NCI-H1417 treated with DMSO at 0.1 percent for 48 hours (cell line): ENCODE measurements at regions not wholly inside any gene's neighbourhood (a gene's known extent, or its start where the extent isn't known, plus 50 kb on each side); places are given as distances from the start of the nearest gene placed in this dataset.

Experiments used
- DNase-seq: peaks from one replicate; lab custom pipeline; 2025; lab: John Stamatoyannopoulos, UW

DNA sequence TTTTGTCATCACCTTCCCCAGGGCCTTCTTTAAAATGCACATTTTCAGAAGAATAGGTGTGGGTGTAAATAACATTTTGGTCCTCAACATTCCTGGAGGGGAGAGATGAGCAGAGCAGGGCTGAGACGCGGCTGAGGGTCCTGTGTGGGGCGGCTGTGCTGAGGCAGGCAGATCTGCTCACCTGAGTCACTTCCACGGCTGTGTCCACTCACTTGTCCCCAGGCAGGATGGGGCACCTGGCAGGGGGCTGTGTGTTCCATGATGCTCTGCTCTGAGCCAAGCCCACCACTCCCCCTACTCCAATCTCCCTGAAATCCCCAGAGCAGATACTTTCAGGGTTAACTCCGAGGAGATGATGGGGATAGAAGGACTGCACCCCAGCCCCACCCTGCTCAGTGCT lies 93.8 kb downstream of the GLRX3 start:
- no peak for DNase-seq

DNA sequence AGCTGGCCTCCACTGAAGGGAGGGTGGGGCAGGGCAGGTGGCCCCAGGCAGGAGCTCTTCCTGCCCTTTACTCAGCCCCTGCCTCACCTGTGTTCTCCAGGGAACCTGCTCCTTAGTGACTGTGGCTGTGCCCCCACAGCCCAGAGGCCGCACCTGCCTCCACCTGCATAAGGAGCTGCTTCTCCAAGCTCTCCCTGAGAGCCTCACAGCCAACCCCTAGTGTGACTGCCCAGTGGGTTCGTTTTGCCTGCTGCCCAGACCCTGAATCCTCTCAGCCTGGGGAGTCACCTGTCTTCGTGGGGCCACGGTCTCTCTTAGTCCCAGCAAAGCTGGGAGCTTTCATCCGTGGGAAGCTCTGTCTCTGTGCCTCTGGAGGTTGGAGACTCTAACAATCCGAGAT lies 94.4 kb downstream of the GLRX3 start:
- DNase-seq: no peak

DNA sequence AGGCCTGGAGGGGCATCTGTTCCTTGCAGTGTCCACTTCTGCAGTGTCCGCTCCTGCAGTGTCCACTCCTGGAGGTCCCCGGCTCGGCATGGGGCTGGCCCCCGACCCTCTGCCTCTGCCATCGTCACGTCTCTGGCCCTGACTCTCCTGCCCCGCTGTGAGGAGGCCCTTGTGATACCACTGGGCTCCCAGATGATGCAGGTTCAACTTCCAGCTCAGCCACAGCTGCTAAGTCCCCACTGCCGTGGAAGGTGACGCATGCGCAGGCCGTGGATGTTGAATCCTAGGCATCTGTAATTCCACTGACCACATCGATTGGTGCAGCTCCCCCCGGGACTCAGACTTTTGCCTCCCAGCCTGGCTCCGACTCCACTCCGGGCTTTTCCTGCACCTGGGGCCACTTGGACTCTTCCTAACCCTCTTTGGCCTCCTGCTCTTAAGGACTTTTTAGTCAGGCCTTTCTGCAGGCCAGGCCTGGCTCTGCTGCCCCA lies 95.1 kb downstream of the GLRX3 start:
- DNase-seq: no peak

DNA sequence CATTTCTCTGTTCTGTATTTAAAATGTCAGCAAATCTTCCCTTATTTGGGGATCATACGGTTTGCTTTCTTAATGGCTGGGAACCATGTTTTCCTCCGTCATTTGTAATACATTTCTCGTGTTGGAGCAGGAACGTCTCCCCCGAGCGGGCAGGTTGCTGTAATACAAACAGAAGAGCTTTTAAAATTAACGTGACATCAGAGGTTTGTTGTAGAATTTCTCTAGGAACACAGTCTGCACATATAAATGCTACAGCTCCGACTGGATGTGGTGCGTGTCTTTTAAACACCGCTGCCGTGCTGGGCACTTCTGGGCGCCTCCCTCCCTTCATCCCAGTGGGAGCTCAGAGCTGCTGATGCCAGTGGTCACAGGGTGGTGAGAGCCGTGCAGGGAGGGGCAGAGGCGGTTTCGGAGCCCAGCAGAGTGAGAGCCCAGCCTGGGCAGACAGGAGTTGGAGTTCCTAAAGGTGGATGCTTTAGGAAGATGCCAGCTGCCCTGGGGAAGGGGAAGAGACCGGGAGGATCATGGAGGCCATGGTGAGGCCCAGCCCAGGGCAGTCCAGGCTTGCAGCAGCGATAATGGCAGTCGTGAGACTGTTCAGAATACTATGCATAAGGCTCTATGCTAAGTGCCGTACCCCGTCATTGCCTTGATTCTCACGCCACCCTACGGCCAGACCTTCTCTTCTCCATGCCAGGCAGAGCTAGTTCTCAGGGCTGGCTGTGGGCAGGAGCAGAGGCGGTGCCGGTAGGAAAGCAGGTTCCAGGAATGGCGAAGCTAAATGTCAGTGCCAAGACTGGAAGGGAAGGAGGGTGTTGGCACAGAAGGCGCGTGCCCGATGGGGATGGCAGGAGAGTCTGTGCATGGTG lies 96.2 kb downstream of the GLRX3 start:
- DNase-seq: no peak

- no peak for DNase-seq
Observed at GRCh38 chr10:130233035-130233360, 96.8 kb downstream of the GLRX3 start.

GRCh38 chr10:130233426-130233825 lies 97.2 kb downstream of the GLRX3 start:
- no peak for DNase-seq

- DNase-seq: no peak
Observed at GRCh38 chr10:130234171-130234965, 98.2 kb downstream of the GLRX3 start.

DNA sequence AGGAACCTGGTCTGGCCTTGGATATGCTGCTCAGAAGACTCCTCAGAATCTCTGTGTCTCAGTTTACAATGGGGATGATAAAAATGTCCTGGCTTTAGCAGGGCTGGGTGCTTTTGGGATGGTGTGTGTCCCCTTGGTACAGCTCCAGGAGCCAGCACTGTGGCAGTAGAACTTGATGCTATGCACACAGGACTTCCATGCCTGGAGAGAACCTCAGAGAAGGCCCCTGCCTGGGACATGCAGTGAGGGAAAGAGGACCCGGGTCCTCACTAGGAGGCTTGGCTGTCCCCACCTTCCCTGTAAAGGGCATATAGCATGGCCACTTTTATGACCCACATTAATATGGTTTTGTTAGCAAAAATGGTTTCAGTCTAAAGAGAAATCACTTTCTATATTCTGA lies 100.5 kb downstream of the GLRX3 start:
- DNase-seq: no peak

- no peak for DNase-seq
Observed at GRCh38 chr10:130240409-130240808, 104.2 kb downstream of the GLRX3 start.

DNA sequence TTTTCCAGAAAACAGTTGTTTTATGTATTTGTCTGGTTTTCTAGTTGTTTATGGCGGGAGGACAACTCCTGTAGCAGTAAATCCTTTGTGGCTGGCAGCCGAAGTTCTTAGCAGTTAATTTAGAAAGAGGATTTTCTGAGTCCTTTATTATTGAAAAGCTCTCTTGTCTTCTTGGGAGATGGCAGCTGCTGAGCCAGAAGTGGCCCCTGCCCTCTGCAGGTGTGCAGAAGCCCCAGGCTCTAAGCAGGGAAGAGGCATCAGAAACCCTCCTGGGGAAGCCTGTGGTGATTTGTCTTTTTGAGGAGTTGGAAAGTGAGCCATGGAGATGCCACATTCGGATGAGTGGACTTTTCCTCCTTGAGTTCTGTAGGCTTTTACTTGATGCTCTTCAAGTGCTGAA lies 106.3 kb downstream of the GLRX3 start:
- no peak for DNase-seq

- no peak for DNase-seq
Observed at GRCh38 chr10:130243015-130243414, 106.8 kb downstream of the GLRX3 start.

- DNase-seq: no peak
Observed at GRCh38 chr10:130244031-130244927, 108.1 kb downstream of the GLRX3 start.

- DNase-seq: no peak
Observed at GRCh38 chr10:130244928-130245495, 108.8 kb downstream of the GLRX3 start.

GRCh38 chr10:130246113-130246512 lies 109.9 kb downstream of the GLRX3 start:
- no peak for DNase-seq

DNA sequence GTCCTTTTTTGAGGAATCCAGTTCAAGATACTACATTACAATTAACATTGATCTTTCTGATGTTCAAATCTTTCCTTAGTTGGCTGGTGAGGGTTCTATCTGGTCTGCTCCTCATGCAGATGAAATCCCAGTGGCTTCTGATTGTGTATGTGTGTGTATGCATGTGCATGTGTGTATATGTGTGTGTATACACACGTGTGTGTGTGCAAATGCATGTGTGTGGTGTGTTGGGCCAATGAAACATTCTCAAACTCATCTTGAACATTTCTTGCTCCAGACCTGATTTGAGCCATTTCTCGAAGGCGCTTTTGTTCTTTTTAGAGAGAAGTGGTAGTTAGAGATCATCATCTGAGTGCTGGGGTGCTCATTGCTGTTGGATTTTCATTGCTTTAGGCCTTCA lies 113.9 kb downstream of the GLRX3 start:
- DNase-seq: no peak

DNA sequence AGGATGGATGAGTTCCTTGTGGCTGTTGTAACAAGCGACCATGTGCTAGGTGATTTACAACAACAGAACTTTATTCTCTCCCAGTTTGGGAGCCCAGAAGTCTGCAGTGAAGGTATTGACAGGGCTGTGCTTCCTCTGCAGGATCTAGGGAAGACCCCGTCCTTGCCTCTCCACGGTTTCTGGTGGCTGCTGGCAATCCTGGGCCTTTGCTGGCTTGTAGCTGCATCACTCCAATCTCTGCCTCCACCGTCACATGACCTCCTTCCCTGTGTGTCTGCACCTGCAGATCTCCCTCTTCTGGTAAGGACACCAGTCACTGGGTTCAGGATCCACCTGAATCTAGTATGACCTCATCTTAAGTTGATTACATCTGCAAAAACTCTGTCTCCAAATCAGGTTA lies 115.6 kb downstream of the GLRX3 start:
- no peak for DNase-seq

DNA sequence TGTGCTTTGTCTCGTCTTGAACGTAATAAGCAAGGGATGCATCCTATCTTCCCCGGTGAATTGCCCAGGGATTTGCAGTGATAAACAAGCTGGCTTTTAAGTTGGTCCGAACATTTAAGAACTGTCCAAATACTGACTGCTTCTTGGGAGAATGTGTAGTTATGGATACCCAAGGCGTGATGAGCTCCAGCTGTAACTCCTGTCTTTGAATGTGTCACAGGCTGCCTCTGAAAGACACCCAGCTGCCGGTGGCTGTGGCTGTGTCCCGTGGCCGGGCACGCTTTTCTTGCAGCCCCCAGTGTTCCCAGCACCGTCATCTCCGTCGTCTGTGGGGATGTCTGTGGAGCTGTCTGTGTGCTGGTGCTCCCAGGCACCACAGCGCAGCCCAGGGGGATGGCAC lies 118.1 kb downstream of the GLRX3 start:
- DNase-seq: no peak

- DNase-seq: no peak
Observed at GRCh38 chr10:130254662-130255061, 118.5 kb downstream of the GLRX3 start.

- no peak for DNase-seq
Observed at GRCh38 chr10:130255777-130256176, 119.6 kb downstream of the GLRX3 start.

DNA sequence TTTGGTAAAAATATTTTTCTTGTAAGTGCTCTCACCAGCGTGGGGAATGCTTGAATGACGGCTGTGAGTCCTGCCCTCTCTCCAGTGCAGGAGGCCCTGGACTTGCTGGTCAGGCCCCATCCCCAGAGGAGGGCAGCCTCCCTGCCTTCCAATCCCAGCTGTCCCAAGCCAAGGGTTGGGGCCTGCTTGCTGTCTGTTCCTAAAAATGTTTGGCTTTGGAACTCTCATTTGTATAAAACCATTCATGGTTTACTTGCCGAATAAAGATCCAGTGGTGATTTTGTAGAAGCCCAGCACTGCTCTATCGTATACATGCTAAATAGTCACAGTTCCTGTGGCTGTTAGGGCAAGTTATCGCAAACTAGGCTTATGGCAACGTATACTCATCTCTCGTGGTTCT lies 121.7 kb downstream of the GLRX3 start:
- no peak for DNase-seq

DNA sequence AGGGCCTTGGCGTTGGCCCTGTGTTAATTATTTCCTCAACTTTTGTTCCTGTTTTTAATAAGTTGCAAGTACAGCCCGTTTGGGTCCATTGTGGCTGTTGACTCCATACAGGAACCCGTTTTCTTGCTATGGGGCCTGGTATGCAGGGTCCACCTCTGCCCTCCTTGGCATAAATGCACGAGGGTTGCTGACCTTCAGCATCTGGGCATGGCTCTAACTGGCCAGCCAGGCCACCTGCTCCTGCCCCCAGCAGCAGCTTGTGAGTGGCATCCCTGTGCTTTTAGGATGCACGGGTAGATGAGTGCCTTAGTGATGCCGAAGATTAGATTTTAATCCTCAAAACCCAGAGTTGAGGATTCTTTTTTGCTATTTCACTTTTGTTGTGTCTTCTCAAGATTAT lies 123.2 kb downstream of the GLRX3 start:
- DNase-seq: no peak

DNA sequence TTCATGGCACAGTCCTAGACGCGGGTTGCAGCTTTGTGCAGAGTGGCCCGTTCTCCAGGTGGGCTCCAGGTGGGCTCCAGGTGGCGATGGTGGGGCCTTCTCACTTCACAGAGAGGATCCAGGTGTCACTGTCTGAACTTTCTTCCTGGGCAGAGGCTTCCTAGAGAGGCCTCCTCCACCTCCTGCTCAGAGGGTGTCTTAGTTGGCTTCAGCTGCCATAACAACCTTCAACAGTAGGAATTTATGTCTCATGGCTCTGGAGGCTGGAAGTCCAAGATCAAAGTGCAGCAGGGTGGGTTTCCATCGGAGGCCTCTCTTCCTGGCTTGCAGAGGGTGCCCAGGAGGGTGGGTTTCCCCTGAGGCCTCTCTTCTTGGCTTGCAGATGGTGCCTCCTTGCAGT lies 125.1 kb downstream of the GLRX3 start:
- DNase-seq: no peak
